ENCODE measurements at regions not wholly inside any gene's neighbourhood (a gene's known extent, or its start where the extent isn't known, plus 50 kb on each side); places are given as distances from the start of the nearest gene placed in this dataset.

DNA sequence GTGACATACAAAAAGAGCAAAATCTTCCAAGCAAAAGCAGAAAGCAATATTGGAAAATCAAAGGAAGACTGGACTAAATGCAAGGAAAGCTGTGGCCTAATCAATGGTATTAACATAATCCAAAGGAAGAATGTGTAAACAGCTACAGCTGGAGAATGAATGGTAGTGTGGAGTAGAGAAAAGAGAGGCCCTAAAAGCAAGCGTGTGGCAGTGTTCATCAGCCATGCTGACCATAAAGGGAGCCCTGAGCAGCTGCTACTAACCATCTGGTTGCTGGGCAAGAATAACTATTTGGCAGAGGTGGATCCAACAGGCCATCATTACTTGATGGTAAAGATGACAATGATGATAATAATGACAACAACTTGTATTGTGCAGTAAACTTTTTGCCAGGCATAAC is 148.5 kb upstream of the BEND6 start:
- Histone ChIP-seq H3K36me3 (replicated peaks in 1 of 2; ENCODE audit: control insufficient read depth in 1 of 2, insufficient read depth in 2 of 2, low read length in 2 of 2) (no peaks in the 10 kb centered on the region), H4K20me1 (ENCODE audit: insufficient read depth, low read length) (no peaks in the 10 kb centered on the region), H3K9ac (ENCODE audit: insufficient read depth, low read depth, low read length) (no peak overlapping the region), H3K79me2 (ENCODE audit: insufficient read depth, low read length) (no peaks in the 10 kb centered on the region), H3K27me3 (ENCODE audit: control insufficient read depth in 1 of 2, insufficient read depth in 2 of 2, low read length in 2 of 2) (no peaks in the 10 kb centered on the region), H3K4me3 (replicated peaks in 1 of 3; ENCODE audit: insufficient read depth in 1 of 3, low read depth in 2 of 3, low read length in 3 of 3) (no peak overlapping the region), H3K4me1 (ENCODE audit: insufficient read depth, low read length) (peaks cover 16% of the 10 kb centered on the region), H3K4me2 (ENCODE audit: low read depth, low read length) (no peak overlapping the region), H3K27ac (ENCODE audit: extremely low read length, insufficient read depth, low read length) (no peak overlapping the region), H3K9me3 (ENCODE audit: low read length) (no peaks in the 10 kb centered on the region), H2AFZ (ENCODE audit: low read length) (no peak overlapping the region)
- intact Hi-C loops (cut with micrococcal nuclease; ENCODE audit: unreplicated experiment) (no loop called here), in situ Hi-C loops (cut with HindIII; ENCODE audit: extremely low pct_ligation_motif_present, low pct_unique_long_range_greater_than_20kb) (no loop called here)
- ATAC-seq (no peak), FAIRE-seq (no peak), DNase-seq (ENCODE audit: low spot score) (no peak)
- ChIA-PET POLR2A (no interaction called here), CTCF (ENCODE audit: low intra/inter-chr PET ratio, low total read pairs) (no interaction called here)
- 69% methylated on average over 1 of the region's 1 CpG for WGBS (ENCODE audit: low lambda C conversion rate)
- no TSS peak for BruUV-seq (replicated peaks)
- TF ChIP-seq, protein P1, sequence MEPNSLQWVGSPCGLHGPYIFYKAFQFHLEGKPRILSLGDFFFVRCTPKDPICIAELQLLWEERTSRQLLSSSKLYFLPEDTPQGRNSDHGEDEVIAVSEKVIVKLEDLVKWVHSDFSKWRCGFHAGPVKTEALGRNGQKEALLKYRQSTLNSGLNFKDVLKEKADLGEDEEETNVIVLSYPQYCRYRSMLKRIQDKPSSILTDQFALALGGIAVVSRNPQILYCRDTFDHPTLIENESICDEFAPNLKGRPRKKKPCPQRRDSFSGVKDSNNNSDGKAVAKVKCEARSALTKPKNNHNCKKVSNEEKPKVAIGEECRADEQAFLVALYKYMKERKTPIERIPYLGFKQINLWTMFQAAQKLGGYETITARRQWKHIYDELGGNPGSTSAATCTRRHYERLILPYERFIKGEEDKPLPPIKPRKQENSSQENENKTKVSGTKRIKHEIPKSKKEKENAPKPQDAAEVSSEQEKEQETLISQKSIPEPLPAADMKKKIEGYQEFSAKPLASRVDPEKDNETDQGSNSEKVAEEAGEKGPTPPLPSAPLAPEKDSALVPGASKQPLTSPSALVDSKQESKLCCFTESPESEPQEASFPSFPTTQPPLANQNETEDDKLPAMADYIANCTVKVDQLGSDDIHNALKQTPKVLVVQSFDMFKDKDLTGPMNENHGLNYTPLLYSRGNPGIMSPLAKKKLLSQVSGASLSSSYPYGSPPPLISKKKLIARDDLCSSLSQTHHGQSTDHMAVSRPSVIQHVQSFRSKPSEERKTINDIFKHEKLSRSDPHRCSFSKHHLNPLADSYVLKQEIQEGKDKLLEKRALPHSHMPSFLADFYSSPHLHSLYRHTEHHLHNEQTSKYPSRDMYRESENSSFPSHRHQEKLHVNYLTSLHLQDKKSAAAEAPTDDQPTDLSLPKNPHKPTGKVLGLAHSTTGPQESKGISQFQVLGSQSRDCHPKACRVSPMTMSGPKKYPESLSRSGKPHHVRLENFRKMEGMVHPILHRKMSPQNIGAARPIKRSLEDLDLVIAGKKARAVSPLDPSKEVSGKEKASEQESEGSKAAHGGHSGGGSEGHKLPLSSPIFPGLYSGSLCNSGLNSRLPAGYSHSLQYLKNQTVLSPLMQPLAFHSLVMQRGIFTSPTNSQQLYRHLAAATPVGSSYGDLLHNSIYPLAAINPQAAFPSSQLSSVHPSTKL (CRISPR knock-in tag; IDR thresholded peaks at IDR 0.05): no peak
- TF ChIP-seq, protein P2, sequence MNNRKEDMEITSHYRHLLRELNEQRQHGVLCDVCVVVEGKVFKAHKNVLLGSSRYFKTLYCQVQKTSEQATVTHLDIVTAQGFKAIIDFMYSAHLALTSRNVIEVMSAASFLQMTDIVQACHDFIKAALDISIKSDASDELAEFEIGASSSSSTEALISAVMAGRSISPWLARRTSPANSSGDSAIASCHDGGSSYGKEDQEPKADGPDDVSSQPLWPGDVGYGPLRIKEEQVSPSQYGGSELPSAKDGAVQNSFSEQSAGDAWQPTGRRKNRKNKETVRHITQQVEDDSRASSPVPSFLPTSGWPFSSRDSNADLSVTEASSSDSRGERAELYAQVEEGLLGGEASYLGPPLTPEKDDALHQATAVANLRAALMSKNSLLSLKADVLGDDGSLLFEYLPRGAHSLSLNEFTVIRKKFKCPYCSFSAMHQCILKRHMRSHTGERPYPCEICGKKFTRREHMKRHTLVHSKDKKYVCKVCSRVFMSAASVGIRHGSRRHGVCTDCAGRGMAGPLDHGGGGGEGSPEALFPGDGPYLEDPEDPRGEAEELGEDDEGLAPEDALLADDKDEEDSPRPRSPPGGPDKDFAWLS (CRISPR knock-in tag; IDR thresholded peaks at IDR 0.05; ENCODE audit: borderline replicate concordance): no peak
- no peak for TF ChIP-seq ZBTB42 (CRISPR knock-in tag; IDR thresholded peaks at IDR 0.05)
- no peak for TF ChIP-seq ZNF644 (CRISPR knock-in tag; IDR thresholded peaks at IDR 0.05; ENCODE audit: low read depth)
- TF ChIP-seq ZC3H13 (CRISPR knock-in tag; IDR thresholded peaks at IDR 0.05): no peak
- TF ChIP-seq, protein P3, sequence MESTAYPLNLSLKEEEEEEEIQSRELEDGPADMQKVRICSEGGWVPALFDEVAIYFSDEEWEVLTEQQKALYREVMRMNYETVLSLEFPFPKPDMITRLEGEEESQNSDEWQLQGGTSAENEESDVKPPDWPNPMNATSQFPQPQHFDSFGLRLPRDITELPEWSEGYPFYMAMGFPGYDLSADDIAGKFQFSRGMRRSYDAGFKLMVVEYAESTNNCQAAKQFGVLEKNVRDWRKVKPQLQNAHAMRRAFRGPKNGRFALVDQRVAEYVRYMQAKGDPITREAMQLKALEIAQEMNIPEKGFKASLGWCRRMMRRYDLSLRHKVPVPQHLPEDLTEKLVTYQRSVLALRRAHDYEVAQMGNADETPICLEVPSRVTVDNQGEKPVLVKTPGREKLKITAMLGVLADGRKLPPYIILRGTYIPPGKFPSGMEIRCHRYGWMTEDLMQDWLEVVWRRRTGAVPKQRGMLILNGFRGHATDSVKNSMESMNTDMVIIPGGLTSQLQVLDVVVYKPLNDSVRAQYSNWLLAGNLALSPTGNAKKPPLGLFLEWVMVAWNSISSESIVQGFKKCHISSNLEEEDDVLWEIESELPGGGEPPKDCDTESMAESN (CRISPR knock-in tag; conservative IDR thresholded peaks at IDR 0.05): no peak
- TF ChIP-seq ZBTB1 (CRISPR knock-in tag; IDR thresholded peaks at IDR 0.05; ENCODE audit: borderline replicate concordance): no peak
- no peak for TF ChIP-seq NPAS2 (CRISPR knock-in tag; IDR thresholded peaks at IDR 0.05; ENCODE audit: borderline replicate concordance)
- TF ChIP-seq ZNF570 (CRISPR knock-in tag; IDR thresholded peaks at IDR 0.05; ENCODE audit: borderline replicate concordance): no peak
- TF ChIP-seq, protein P4, sequence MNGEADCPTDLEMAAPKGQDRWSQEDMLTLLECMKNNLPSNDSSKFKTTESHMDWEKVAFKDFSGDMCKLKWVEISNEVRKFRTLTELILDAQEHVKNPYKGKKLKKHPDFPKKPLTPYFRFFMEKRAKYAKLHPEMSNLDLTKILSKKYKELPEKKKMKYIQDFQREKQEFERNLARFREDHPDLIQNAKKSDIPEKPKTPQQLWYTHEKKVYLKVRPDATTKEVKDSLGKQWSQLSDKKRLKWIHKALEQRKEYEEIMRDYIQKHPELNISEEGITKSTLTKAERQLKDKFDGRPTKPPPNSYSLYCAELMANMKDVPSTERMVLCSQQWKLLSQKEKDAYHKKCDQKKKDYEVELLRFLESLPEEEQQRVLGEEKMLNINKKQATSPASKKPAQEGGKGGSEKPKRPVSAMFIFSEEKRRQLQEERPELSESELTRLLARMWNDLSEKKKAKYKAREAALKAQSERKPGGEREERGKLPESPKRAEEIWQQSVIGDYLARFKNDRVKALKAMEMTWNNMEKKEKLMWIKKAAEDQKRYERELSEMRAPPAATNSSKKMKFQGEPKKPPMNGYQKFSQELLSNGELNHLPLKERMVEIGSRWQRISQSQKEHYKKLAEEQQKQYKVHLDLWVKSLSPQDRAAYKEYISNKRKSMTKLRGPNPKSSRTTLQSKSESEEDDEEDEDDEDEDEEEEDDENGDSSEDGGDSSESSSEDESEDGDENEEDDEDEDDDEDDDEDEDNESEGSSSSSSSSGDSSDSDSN (CRISPR knock-in tag; IDR thresholded peaks at IDR 0.05): no peak
- TF ChIP-seq U2AF1 (optimal IDR thresholded peaks at IDR 0.05; ENCODE audit: low read depth, low read length): no peak
- no peak for TF ChIP-seq GABPA (IDR thresholded peaks at IDR 0.05; ENCODE audit: low read depth, low read length)
- no peak for TF ChIP-seq GABPA (CRISPR knock-in tag; IDR thresholded peaks at IDR 0.05; ENCODE audit: low read depth)
- TF ChIP-seq PHF20 (CRISPR knock-in tag; IDR thresholded peaks at IDR 0.05): no peak
- TF ChIP-seq TMF1 (CRISPR knock-in tag; IDR thresholded peaks at IDR 0.05; ENCODE audit: low read depth): no peak
- no peak for TF ChIP-seq ZNF180 (CRISPR knock-in tag; IDR thresholded peaks at IDR 0.05; ENCODE audit: borderline replicate concordance, low read depth)

Measured in HepG2 (cell line).